ENCODE measurements at regions not wholly inside any gene's neighbourhood (a gene's known extent, or its start where the extent isn't known, plus 50 kb on each side); places are given as distances from the start of the nearest gene placed in this dataset.

- TF ChIP-seq, protein P1, sequence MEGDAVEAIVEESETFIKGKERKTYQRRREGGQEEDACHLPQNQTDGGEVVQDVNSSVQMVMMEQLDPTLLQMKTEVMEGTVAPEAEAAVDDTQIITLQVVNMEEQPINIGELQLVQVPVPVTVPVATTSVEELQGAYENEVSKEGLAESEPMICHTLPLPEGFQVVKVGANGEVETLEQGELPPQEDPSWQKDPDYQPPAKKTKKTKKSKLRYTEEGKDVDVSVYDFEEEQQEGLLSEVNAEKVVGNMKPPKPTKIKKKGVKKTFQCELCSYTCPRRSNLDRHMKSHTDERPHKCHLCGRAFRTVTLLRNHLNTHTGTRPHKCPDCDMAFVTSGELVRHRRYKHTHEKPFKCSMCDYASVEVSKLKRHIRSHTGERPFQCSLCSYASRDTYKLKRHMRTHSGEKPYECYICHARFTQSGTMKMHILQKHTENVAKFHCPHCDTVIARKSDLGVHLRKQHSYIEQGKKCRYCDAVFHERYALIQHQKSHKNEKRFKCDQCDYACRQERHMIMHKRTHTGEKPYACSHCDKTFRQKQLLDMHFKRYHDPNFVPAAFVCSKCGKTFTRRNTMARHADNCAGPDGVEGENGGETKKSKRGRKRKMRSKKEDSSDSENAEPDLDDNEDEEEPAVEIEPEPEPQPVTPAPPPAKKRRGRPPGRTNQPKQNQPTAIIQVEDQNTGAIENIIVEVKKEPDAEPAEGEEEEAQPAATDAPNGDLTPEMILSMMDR (IDR thresholded peaks at IDR 0.05): no peak
- TF ChIP-seq POLR2A (IDR thresholded peaks at IDR 0.05): no peak
- no peak for TF ChIP-seq POLR2AphosphoS5 (IDR thresholded peaks at IDR 0.05)
Observed at GRCh38 chr4:188611143-188611542, 471.9 kb downstream of the TRIML1 start.
